ENCODE measurements at regions not wholly inside any gene's neighbourhood (a gene's known extent, or its start where the extent isn't known, plus 50 kb on each side); places are given as distances from the start of the nearest gene placed in this dataset.

DNA sequence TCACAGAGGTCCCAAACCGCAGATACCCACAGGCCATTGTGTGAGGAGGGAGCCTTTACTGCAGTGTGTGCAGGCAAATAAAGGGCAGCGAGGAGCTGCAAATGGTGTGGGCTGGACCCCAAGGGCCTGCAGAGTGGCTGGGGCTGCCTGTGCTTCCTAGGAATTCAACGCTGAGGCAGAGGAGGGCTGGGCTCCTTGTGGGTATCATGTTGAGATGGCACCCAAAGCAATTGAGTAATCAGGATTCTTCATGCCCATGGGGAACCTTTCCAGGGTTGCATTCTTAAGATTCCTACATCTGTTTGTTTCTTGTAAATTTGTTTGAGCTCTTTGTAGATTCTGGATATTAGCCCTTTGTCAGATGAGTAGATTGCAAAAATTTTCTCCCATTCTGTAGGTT lies 85.4 kb upstream of the LIPC start:
- Histone ChIP-seq H3K4me3 (ENCODE audit: low read depth, low read length) (no peak overlapping the region), H2AFZ (no peak overlapping the region), H3K79me2 (no peaks in the 10 kb centered on the region), H3K9me3 (ENCODE audit: control insufficient read depth, low read length) (no peaks in the 10 kb centered on the region), H3K27ac (no peak overlapping the region), H3K9ac (no peak overlapping the region), H3K36me3 (ENCODE audit: control insufficient read depth, insufficient read depth, low read length) (no peaks in the 10 kb centered on the region), H3K4me1 (no peaks in the 10 kb centered on the region), H3K4me2 (ENCODE audit: low read length) (no peak overlapping the region), H3K27me3 (ENCODE audit: control insufficient read depth, insufficient read depth, low read length) (no peaks in the 10 kb centered on the region)
- TF ChIP-seq, protein P1, sequence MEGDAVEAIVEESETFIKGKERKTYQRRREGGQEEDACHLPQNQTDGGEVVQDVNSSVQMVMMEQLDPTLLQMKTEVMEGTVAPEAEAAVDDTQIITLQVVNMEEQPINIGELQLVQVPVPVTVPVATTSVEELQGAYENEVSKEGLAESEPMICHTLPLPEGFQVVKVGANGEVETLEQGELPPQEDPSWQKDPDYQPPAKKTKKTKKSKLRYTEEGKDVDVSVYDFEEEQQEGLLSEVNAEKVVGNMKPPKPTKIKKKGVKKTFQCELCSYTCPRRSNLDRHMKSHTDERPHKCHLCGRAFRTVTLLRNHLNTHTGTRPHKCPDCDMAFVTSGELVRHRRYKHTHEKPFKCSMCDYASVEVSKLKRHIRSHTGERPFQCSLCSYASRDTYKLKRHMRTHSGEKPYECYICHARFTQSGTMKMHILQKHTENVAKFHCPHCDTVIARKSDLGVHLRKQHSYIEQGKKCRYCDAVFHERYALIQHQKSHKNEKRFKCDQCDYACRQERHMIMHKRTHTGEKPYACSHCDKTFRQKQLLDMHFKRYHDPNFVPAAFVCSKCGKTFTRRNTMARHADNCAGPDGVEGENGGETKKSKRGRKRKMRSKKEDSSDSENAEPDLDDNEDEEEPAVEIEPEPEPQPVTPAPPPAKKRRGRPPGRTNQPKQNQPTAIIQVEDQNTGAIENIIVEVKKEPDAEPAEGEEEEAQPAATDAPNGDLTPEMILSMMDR (IDR thresholded peaks at IDR 0.05) = no peak

DNA sequence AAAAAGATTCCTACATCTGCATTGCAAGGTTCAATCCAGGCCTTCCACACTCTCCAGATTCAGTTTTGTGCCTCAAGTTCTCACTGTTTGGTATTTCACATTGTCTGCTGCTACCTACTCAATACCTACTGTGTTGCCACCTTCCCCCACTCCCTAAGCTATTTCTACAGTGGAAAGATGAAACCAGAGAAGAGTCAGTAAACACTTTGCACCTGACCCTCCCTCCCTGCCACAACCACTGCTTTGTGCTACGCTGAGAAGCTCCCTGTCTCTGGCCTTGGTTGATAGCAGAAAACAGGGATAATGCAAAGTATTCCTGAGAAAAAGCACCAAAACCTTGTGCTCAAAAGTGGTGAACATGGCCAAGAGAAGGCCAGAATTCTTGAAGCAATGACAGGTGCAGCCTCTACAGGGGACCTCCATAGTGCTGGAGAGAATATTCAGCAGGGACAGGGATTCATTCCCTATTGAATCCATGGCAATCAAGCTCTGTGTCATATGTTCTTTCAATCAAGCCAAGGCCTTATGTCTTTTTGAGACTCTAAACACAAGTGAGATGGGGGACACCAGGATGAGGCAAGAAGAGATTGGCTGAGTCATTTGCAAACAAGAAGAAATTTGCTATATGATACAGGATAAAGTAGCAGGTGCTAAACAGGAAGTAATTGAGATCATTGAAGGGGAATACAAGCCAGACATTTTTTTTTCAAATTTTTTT lies 83.5 kb upstream of the LIPC start:
- no peak overlapping the region for H3K4me2 ChIP-seq (ENCODE audit: low read length)
- no peak overlapping the region for H2AFZ ChIP-seq
- no peaks in the 10 kb centered on the region for H3K9me3 ChIP-seq (ENCODE audit: control insufficient read depth, low read length)
- no peak overlapping the region for H3K4me3 ChIP-seq (ENCODE audit: low read depth, low read length)
- TF ChIP-seq, protein P1 (IDR thresholded peaks at IDR 0.05) = no peak
- no peak overlapping the region for H3K9ac ChIP-seq
- H3K36me3 ChIP-seq (ENCODE audit: control insufficient read depth, insufficient read depth, low read length) = no peaks in the 10 kb centered on the region
- no peaks in the 10 kb centered on the region for H3K27me3 ChIP-seq (ENCODE audit: control insufficient read depth, insufficient read depth, low read length)
- H3K79me2 ChIP-seq = no peaks in the 10 kb centered on the region
- no peak overlapping the region for H3K27ac ChIP-seq
- H3K4me1 ChIP-seq = no peaks in the 10 kb centered on the region

DNA sequence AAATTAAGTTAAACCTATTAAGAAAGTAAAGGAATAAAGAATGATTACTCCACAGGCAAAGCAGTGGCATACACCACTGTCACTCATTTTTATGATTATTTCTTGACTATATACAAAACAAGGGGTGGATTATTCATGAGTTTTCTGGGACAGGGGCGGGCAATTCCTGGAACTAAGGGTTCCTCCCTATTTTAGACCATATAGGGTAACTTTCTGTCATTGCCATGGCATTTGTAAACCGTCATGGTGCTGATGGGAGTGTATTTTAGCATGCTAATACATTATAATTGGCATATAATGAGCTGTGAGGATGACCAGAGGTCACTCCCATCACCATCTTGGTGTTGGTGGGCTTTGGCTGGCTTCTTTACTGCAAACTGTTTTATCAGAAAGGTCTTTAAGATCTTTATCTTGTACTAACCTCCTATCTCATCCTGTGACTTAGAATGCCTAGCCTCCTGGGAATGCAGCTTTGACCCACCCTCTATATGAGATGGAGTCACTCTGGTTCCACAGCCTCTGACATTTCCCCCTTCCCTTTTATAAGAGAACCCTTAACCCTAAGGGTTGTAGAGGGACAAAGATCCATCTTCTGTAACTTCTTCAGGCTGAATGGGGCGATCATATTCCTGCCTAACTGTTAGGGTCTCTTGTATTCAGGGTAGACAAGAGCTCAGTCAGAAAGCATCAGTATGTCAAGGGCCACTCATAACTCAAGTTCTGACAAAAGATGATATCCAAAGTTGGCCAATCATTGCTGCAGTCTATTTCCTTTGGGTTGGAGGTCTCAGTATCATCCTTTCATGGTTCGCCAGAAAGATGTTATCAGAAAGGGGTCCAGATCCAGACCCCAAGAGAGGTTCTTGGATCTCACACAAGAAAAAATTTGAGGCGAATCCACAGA lies 79.5 kb upstream of the LIPC start:
- H3K4me2 ChIP-seq (ENCODE audit: low read length) = no peak overlapping the region
- no peak overlapping the region for H3K4me3 ChIP-seq (ENCODE audit: low read depth, low read length)
- no peaks in the 10 kb centered on the region for H3K4me1 ChIP-seq
- H3K9ac ChIP-seq = no peak overlapping the region
- H3K27me3 ChIP-seq (ENCODE audit: control insufficient read depth, insufficient read depth, low read length) = no peaks in the 10 kb centered on the region
- TF ChIP-seq, protein P1 (IDR thresholded peaks at IDR 0.05) = no peak
- H3K79me2 ChIP-seq = no peaks in the 10 kb centered on the region
- H2AFZ ChIP-seq = no peak overlapping the region
- H3K36me3 ChIP-seq (ENCODE audit: control insufficient read depth, insufficient read depth, low read length) = no peaks in the 10 kb centered on the region
- no peaks in the 10 kb centered on the region for H3K9me3 ChIP-seq (ENCODE audit: control insufficient read depth, low read length)
- no peak overlapping the region for H3K27ac ChIP-seq

DNA sequence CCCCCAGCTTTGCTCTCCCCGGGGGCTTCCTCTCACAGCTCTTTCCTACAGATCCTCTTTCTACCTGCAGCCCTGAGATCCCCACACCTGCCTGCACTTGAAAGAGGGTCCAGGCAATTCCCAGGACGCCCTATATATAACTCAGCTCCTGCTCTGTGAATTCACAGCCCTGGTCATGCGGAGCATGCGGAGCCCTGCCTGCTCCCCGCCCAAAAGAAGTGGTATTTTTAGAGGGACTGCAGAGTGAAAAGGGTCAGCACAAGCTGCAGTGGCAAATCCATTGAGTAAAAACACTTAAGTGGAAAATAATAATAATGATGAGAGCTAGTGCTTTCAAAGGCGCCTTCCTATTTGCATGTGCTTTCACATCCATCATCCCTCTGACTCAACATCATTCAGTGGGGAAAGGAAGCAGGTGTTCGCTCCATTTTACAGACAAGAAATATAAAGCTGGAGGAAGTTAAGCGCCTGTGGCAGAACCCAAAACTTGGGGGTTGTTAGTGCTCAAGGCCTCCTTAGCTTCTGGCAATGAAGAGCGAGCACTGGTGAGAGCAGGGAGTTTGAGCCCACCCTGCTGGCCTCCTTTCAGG lies 76.3 kb upstream of the LIPC start:
- Histone ChIP-seq H3K4me3 (ENCODE audit: low read depth, low read length) (no peak overlapping the region), H3K79me2 (no peaks in the 10 kb centered on the region), H3K4me1 (no peaks in the 10 kb centered on the region), H3K4me2 (ENCODE audit: low read length) (no peak overlapping the region), H3K27ac (no peak overlapping the region), H3K9me3 (ENCODE audit: control insufficient read depth, low read length) (no peaks in the 10 kb centered on the region), H3K27me3 (ENCODE audit: control insufficient read depth, insufficient read depth, low read length) (no peaks in the 10 kb centered on the region), H2AFZ (no peak overlapping the region), H3K9ac (no peak overlapping the region), H3K36me3 (ENCODE audit: control insufficient read depth, insufficient read depth, low read length) (no peaks in the 10 kb centered on the region)
- TF ChIP-seq, protein P1 (IDR thresholded peaks at IDR 0.05) = no peak

Data from parathyroid adenoma (tissue), 2 donors.